AG04450 (cell line): ENCODE measurements at regions not wholly inside any gene's neighbourhood (a gene's known extent, or its start where the extent isn't known, plus 50 kb on each side); places are given as distances from the start of the nearest gene placed in this dataset.

ENCODE experiments used
- CTCF ChIA-PET: fragments of 300-600, 350-600 bp; formaldehyde crosslinking; extraction: SDS; loops from one replicate; lab custom pipeline; 2022; ENCODE audit warnings: antibody characterized with exemption, inconsistent platforms; lab: Charles Lee
- POLR2A ChIA-PET: fragments of 350-600 bp; formaldehyde crosslinking; extraction: SDS; loops from one replicate; lab custom pipeline; 2021; ENCODE audit warnings: antibody characterized with exemption, inconsistent platforms; lab: Yijun Ruan, JAX
- DNase-seq: peaks from one replicate; pipeline ENCODE4 v3.0.0-alpha.2; 2011; ENCODE audit warnings: low read depth, low spot score
- H3K27ac ChIP-seq: one replicate; pipeline ENCODE4 v1.5.1; 2012; ENCODE audit warnings: low read depth, low read length, control low read depth
- H3K27me3 ChIP-seq: one replicate; pipeline ENCODE4 v1.6.0; 2012; ENCODE audit warnings: low read length; ENCODE audit not compliant: control insufficient read depth, insufficient read depth
- H3K4me3 ChIP-seq: 2 replicates; pipeline ENCODE4 v1.5.1; 2011; ENCODE audit warnings: mild to moderate bottlenecking, low read depth, low read length, control low read depth
- H3K9me3 ChIP-seq: 2 replicates; pipeline ENCODE4 v1.5.1; 2012; ENCODE audit warnings: low read length; ENCODE audit not compliant: control insufficient read depth, insufficient read depth
- CTCF ChIP-seq: IDR thresholded peaks from 2 replicates; pipeline ENCODE4 v1.5.1; 2011; ENCODE audit warnings: low read depth, low read length, control low read depth, inconsistent platforms

GRCh38 chr9:31166516-31166915, 1217.9 kb upstream of the ACO1 start:
- no peak for DNase-seq
- TF ChIP-seq CTCF, result no peak
- H3K4me3 ChIP-seq, result no peak overlapping the region
- H3K27ac ChIP-seq, result no peak overlapping the region
- ChIA-PET CTCF (no interaction called here), POLR2A (no interaction called here)
- H3K9me3 ChIP-seq, result peaks cover 15% of the 10 kb centered on the region
- H3K27me3 ChIP-seq, result no peaks in the 10 kb centered on the region

- POLR2A ChIA-PET, result no interaction called here
- Histone ChIP-seq H3K27ac (no peak overlapping the region), H3K27me3 (no peaks in the 10 kb centered on the region), H3K9me3 (peaks cover 15% of the 10 kb centered on the region), H3K4me3 (no peak overlapping the region)
- TF ChIP-seq CTCF, result no peak
- no peak for DNase-seq
- CTCF ChIA-PET, result no interaction called here
These were observed 1216.3 kb upstream of the ACO1 start for GRCh38 chr9:31168161-31168560.

- ChIA-PET CTCF (no interaction called here), POLR2A (no interaction called here)
- Histone ChIP-seq H3K27me3 (no peaks in the 10 kb centered on the region), H3K27ac (no peak overlapping the region), H3K4me3 (no peak overlapping the region), H3K9me3 (no peaks in the 10 kb centered on the region)
- no peak for DNase-seq
- no peak for TF ChIP-seq CTCF
These were observed 1209.8 kb upstream of the ACO1 start for GRCh38 chr9:31174681-31175080.

GRCh38 chr9:31183866-31184265, 1200.6 kb upstream of the ACO1 start:
- no peak for DNase-seq
- no peak for TF ChIP-seq CTCF
- POLR2A ChIA-PET, result no interaction called here
- H3K4me3 ChIP-seq, result no peak overlapping the region
- CTCF ChIA-PET, result no interaction called here
- no peak overlapping the region for H3K27ac ChIP-seq
- H3K27me3 ChIP-seq, result no peaks in the 10 kb centered on the region
- H3K9me3 ChIP-seq, result peaks cover 2% of the 10 kb centered on the region; the same call in 1 of the 2 replicates

- peaks cover 2% of the 10 kb centered on the region; the same call in 1 of the 2 replicates for H3K9me3 ChIP-seq
- no peaks in the 10 kb centered on the region for H3K27me3 ChIP-seq
- no peak for DNase-seq
- H3K27ac ChIP-seq, result no peak overlapping the region
- ChIA-PET CTCF (no interaction called here), POLR2A (no interaction called here)
- TF ChIP-seq CTCF, result no peak
- H3K4me3 ChIP-seq, result no peak overlapping the region
These were observed 1198.6 kb upstream of the ACO1 start for GRCh38 chr9:31185831-31186230.
